ENCODE measurements at regions not wholly inside any gene's neighbourhood (a gene's known extent, or its start where the extent isn't known, plus 50 kb on each side); places are given as distances from the start of the nearest gene placed in this dataset.

GRCh38 chr10:108180878-108181277 lies 1016.4 kb upstream of the SORCS1 start:
- TF ChIP-seq CTCF (conservative IDR thresholded peaks at IDR 0.05) (no peak), EZH2 (IDR thresholded peaks at IDR 0.05; ENCODE audit: low read depth) (no peak)

All from PC-9 (cell line).